Progenitor cell of endocrine pancreas (in vitro differentiated cells): ENCODE measurements at regions not wholly inside any gene's neighbourhood (a gene's known extent, or its start where the extent isn't known, plus 50 kb on each side); places are given as distances from the start of the nearest gene placed in this dataset.

ENCODE experiments used
- DNase-seq: peaks from one replicate; pipeline ENCODE4 v3.0.0; 2021; ENCODE audit warnings: low spot score; ENCODE audit not compliant: unreplicated experiment
- H3K27ac Mint-ChIP-seq: 2 replicates; pipeline ENCODE4 v1.8.0; 2021; ENCODE audit warnings: mild to moderate bottlenecking, moderate library complexity, mixed read lengths
- H3K27me3 Mint-ChIP-seq: 2 replicates; pipeline ENCODE4 v1.8.0; 2021; ENCODE audit warnings: mixed read lengths
- H3K36me3 Mint-ChIP-seq: 2 replicates; pipeline ENCODE4 v1.8.0; 2022; ENCODE audit warnings: mixed read lengths; ENCODE audit not compliant: insufficient read depth
- H3K4me1 Mint-ChIP-seq: 2 replicates; pipeline ENCODE4 v1.8.0; 2021; ENCODE audit warnings: low read depth, mixed read lengths
- H3K4me3 Mint-ChIP-seq: 2 replicates; pipeline ENCODE4 v1.8.0; 2021; ENCODE audit warnings: low read depth, mild to moderate bottlenecking, moderate library complexity, mixed read lengths
- H3K9me3 Mint-ChIP-seq: 2 replicates; pipeline ENCODE4 v1.8.0; 2021; ENCODE audit warnings: low read depth, mixed read lengths
- CTCF ChIP-seq: fragments of 200-600 bp; sonication (generic); IDR thresholded peaks from one replicate; pipeline ENCODE4 v1.5.0; 2021; ENCODE audit warnings: antibody characterized with exemption, mild to moderate bottlenecking; ENCODE audit not compliant: unreplicated experiment

DNA sequence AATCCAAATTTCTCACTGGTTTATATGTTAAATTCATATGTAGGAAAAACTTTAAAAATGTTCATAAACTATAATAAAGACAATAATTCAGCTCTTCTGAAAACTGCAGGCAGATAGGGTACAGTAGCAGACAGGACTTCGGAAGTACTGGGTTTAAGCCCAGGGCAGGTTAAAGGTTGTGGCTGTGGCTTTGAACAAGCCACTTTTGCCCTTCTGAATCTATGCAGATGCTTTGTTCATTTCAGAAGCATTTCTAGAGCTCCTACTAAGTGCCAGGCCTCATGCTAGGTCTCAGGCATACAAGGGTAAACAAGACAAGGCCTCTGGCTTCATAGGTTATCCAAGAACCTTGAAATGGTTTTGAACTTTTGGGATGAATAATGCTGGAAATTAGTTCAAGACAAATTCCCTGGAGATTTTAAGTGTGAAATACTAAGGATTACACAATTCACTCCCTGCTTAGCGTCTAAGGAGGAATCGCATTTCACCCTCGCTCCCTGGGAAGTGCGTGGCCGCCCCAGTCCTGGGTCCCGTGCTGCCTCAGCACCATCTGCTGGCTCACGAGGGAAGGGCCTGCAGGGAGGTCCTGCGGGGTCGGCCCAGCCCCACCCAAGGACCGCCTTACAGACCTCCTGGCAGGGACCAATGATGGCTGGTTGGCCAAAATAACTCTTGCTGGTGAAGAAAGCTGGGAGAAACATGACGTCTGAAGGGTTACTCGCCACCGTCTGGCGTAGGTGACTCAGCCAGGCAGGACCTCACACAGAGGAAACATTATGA lies 67.7 kb upstream of the L3MBTL4 start:
- H3K27ac Mint-ChIP-seq, result no peak overlapping the region
- no peaks in the 10 kb centered on the region for H3K9me3 Mint-ChIP-seq
- peaks cover 23% of the 10 kb centered on the region for H3K4me1 Mint-ChIP-seq
- peaks cover 3% of the 10 kb centered on the region for H3K27me3 Mint-ChIP-seq
- H3K4me3 Mint-ChIP-seq, result no peak overlapping the region
- TF ChIP-seq CTCF, result peak; percentile 78
- H3K36me3 Mint-ChIP-seq, result no peaks in the 10 kb centered on the region
- DNase-seq, result peak; percentile 57

GRCh38 chr18:6484659-6485058 lies 69.9 kb upstream of the L3MBTL4 start:
- no peak for DNase-seq
- Mint-ChIP-seq H3K4me3 (no peak overlapping the region), H3K27ac (no peak overlapping the region), H3K9me3 (no peaks in the 10 kb centered on the region), H3K4me1 (peaks cover 23% of the 10 kb centered on the region), H3K27me3 (no peaks in the 10 kb centered on the region), H3K36me3 (no peaks in the 10 kb centered on the region)
- TF ChIP-seq CTCF, result no peak

GRCh38 chr18:6486313-6486712 lies 71.6 kb upstream of the L3MBTL4 start:
- no peak for TF ChIP-seq CTCF
- H3K9me3 Mint-ChIP-seq, result no peaks in the 10 kb centered on the region
- H3K36me3 Mint-ChIP-seq, result no peaks in the 10 kb centered on the region
- no peaks in the 10 kb centered on the region for H3K27me3 Mint-ChIP-seq
- no peak for DNase-seq
- no peak overlapping the region for H3K27ac Mint-ChIP-seq
- no peak overlapping the region for H3K4me3 Mint-ChIP-seq
- peaks cover 23% of the 10 kb centered on the region for H3K4me1 Mint-ChIP-seq

GRCh38 chr18:6486764-6487426 lies 72.2 kb upstream of the L3MBTL4 start:
- no peak for DNase-seq

GRCh38 chr18:6487968-6488367 lies 73.3 kb upstream of the L3MBTL4 start:
- H3K9me3 Mint-ChIP-seq, result no peaks in the 10 kb centered on the region
- H3K4me3 Mint-ChIP-seq, result no peak overlapping the region
- H3K4me1 Mint-ChIP-seq, result peaks cover 22% of the 10 kb centered on the region
- H3K27ac Mint-ChIP-seq, result no peak overlapping the region
- no peak for DNase-seq
- no peak for TF ChIP-seq CTCF
- no peaks in the 10 kb centered on the region for H3K36me3 Mint-ChIP-seq
- H3K27me3 Mint-ChIP-seq, result no peaks in the 10 kb centered on the region

More at GRCh38 chr18:6486764-6487426, 72.2 kb upstream of the L3MBTL4 start:
- H3K4me3 Mint-ChIP-seq, result no peak overlapping the region
- no peak for TF ChIP-seq CTCF
- H3K9me3 Mint-ChIP-seq, result no peaks in the 10 kb centered on the region
- H3K27ac Mint-ChIP-seq, result no peak overlapping the region
- H3K36me3 Mint-ChIP-seq, result no peaks in the 10 kb centered on the region
- peaks cover 23% of the 10 kb centered on the region for H3K4me1 Mint-ChIP-seq
- H3K27me3 Mint-ChIP-seq, result no peaks in the 10 kb centered on the region
